KMS-11 (cell line): ENCODE measurements at regions not wholly inside any gene's neighbourhood (a gene's known extent, or its start where the extent isn't known, plus 50 kb on each side); places are given as distances from the start of the nearest gene placed in this dataset.

ENCODE experiments used
- H2AFZ ChIP-seq: fragments of 200-600 bp; sonication (generic); 2 replicates; pipeline ENCODE4 v1.6.1; 2016; ENCODE audit warnings: antibody characterized with exemption, mixed run types, low read depth
- H3K27ac ChIP-seq: fragments of 200-600 bp; sonication (generic); 2 replicates; pipeline ENCODE4 v1.6.1; 2016; ENCODE audit warnings: mild to moderate bottlenecking, mixed run types
- H3K27me3 ChIP-seq: fragments of 200-600 bp; sonication (generic); 2 replicates; pipeline ENCODE4 v1.6.1; 2017; ENCODE audit warnings: mild to moderate bottlenecking, low read depth, mixed run types, moderate library complexity; ENCODE audit not compliant: insufficient read depth
- H3K36me3 ChIP-seq: fragments of 200-600 bp; sonication (generic); 2 replicates; pipeline ENCODE4 v1.6.1; 2017; ENCODE audit warnings: mild to moderate bottlenecking, mixed run types; ENCODE audit not compliant: insufficient read depth
- H3K4me1 ChIP-seq: fragments of 200-600 bp; sonication (generic); 2 replicates; pipeline ENCODE4 v1.6.1; 2016; ENCODE audit warnings: mild to moderate bottlenecking, low read depth, mixed run types; ENCODE audit not compliant: poor library complexity, severe bottlenecking
- H3K4me2 ChIP-seq: fragments of 200-600 bp; sonication (generic); 2 replicates; pipeline ENCODE4 v1.7.0; 2016; ENCODE audit warnings: mild to moderate bottlenecking, mixed run types
- H3K4me3 ChIP-seq: fragments of 200-600 bp; sonication (generic); IDR thresholded peaks from 2 replicates; pipeline ENCODE4 v1.6.1; 2017; ENCODE audit warnings: low read depth, low read length, mixed read lengths; ENCODE audit not compliant: insufficient read depth
- H3K79me2 ChIP-seq: fragments of 200-600 bp; sonication (generic); 2 replicates; pipeline ENCODE4 v1.6.1; 2016; ENCODE audit warnings: low read depth, mixed run types; ENCODE audit not compliant: insufficient read depth
- H3K9ac ChIP-seq: fragments of 200-600 bp; sonication (generic); 2 replicates; pipeline ENCODE4 v1.6.1; 2016; ENCODE audit warnings: mild to moderate bottlenecking, mixed run types
- H4K20me1 ChIP-seq: fragments of 200-600 bp; sonication (generic); 2 replicates; pipeline ENCODE4 v1.6.1; 2016; ENCODE audit warnings: mild to moderate bottlenecking, mixed run types; ENCODE audit not compliant: insufficient read depth
- TF ChIP-seq, protein P1 (sequence below): fragments of 200-600 bp; sonication (generic); conservative IDR thresholded peaks from 2 replicates; pipeline ENCODE4 v1.6.1; 2017; ENCODE audit warnings: low read depth, mild to moderate bottlenecking, antibody characterized with exemption, low read length, moderate library complexity, mixed read lengths

DNA sequence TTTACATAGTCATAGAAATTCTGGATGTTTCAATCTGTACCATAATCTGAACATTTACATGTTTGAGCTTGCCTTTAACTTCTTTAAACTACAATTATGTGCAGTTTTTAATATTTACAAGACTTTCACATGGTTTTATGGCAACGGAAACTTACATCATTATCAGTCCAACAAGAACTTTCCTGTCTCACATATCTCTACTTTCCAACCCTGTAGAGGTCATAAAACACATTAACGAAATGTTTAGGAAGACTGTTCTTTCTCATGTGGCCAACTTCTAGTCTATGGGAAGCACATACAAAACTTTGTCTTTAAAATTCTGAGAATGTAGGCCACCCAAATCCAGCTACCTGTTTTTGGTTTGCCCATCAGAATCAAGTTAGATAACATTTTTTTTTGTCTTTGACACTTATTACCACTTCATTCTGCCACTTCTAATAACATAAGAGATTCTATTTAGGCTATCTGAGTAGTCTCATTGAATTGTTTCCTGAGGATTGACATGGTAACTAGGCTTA is 693.2 kb downstream of the KCNJ3 start:
- no peak overlapping the region for H3K4me3 ChIP-seq
- H3K4me2 ChIP-seq, result no peak overlapping the region
- no peaks in the 10 kb centered on the region for H3K79me2 ChIP-seq
- H3K27me3 ChIP-seq, result no peaks in the 10 kb centered on the region
- H4K20me1 ChIP-seq, result no peaks in the 10 kb centered on the region
- no peak overlapping the region for H3K9ac ChIP-seq
- H3K4me1 ChIP-seq, result peaks cover 7% of the 10 kb centered on the region
- no peak overlapping the region for H3K27ac ChIP-seq
- H3K36me3 ChIP-seq, result no peaks in the 10 kb centered on the region
- no peak overlapping the region for H2AFZ ChIP-seq
- TF ChIP-seq, protein P1, sequence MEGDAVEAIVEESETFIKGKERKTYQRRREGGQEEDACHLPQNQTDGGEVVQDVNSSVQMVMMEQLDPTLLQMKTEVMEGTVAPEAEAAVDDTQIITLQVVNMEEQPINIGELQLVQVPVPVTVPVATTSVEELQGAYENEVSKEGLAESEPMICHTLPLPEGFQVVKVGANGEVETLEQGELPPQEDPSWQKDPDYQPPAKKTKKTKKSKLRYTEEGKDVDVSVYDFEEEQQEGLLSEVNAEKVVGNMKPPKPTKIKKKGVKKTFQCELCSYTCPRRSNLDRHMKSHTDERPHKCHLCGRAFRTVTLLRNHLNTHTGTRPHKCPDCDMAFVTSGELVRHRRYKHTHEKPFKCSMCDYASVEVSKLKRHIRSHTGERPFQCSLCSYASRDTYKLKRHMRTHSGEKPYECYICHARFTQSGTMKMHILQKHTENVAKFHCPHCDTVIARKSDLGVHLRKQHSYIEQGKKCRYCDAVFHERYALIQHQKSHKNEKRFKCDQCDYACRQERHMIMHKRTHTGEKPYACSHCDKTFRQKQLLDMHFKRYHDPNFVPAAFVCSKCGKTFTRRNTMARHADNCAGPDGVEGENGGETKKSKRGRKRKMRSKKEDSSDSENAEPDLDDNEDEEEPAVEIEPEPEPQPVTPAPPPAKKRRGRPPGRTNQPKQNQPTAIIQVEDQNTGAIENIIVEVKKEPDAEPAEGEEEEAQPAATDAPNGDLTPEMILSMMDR, result no peak

DNA sequence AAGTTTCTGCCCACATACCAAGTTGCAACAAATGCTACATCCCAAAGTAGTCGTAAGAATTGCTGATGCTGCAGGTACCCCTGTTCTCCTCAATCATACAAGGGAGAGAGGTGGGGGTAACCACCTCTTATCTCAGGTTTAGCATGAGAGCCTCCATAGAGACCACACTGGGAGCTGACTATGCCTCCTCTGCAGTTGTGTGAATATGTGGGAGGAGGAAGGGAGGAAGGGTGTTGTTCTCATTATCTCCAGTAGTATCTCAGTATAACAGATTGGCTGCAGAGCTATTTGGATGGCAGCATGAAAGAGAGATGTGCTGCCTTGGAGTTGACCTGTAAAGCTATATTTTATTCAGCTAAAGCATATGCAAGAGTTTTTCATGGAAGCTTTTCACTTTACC is 690.7 kb downstream of the KCNJ3 start:
- Histone ChIP-seq H2AFZ (no peak overlapping the region), H3K9ac (no peak overlapping the region), H3K4me1 (peaks cover 7% of the 10 kb centered on the region), H3K79me2 (no peaks in the 10 kb centered on the region), H3K27me3 (no peaks in the 10 kb centered on the region), H3K4me2 (no peak overlapping the region), H3K36me3 (no peaks in the 10 kb centered on the region), H3K4me3 (no peak overlapping the region), H3K27ac (no peak overlapping the region), H4K20me1 (no peaks in the 10 kb centered on the region)
- TF ChIP-seq, protein P1, result no peak

DNA sequence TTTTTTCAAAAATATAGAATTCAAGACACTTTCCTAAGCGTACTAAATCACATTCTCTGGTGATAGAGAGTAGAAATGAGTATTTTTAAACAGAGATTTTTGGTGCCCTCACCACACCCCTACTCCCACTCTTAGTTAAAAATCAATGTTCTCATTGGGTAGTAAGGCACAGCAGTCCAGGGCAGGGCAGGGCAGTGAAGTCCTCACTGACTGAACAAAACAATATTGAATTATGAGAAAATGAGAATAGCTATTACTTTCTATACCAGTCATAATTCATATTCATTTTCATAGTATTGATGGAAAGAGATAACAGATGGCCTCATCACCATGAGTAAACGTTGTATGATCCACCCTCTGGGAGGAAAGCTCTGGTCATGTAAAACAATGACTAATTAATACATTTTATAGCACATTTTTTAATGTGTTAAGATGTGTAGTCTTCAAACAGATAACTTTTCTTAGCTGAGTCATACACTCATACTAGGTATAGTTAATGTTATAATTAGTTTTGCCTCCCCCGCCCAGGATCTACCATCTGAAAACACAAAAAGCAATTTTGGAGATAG is 686.1 kb downstream of the KCNJ3 start:
- Histone ChIP-seq H3K27ac (no peak overlapping the region), H3K79me2 (no peaks in the 10 kb centered on the region), H3K9ac (no peak overlapping the region), H3K4me1 (no peaks in the 10 kb centered on the region), H2AFZ (no peak overlapping the region), H3K4me2 (no peak overlapping the region), H4K20me1 (no peaks in the 10 kb centered on the region), H3K4me3 (no peak overlapping the region), H3K27me3 (no peaks in the 10 kb centered on the region), H3K36me3 (no peaks in the 10 kb centered on the region)
- TF ChIP-seq, protein P1, result no peak

DNA sequence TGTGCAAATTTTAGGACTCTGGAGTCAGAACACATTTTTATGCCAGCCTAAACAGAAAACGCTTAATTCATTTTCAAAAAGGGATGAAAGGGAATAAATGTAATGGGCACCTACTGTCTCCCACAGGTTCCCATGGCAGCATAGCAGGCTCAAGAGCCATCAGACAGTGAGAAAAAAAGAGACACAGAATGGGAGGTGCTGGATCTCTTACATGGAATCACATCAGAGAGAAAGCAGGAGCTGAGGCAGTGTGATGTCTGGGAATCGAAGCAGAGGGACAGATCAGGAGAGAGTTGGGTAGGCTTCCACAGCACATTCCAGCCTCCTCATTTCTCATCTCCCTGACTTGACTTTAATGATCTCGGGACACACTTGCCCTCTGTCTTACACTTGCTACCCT is 684.3 kb downstream of the KCNJ3 start:
- H3K4me3 ChIP-seq, result no peak overlapping the region
- TF ChIP-seq, protein P1, result no peak
- H3K27me3 ChIP-seq, result no peaks in the 10 kb centered on the region
- peaks cover 18% of the 10 kb centered on the region for H3K4me1 ChIP-seq
- H3K9ac ChIP-seq, result no peak overlapping the region
- no peaks in the 10 kb centered on the region for H3K79me2 ChIP-seq
- no peaks in the 10 kb centered on the region for H4K20me1 ChIP-seq
- no peak overlapping the region for H3K4me2 ChIP-seq
- H2AFZ ChIP-seq, result no peak overlapping the region
- H3K27ac ChIP-seq, result no peak overlapping the region
- no peaks in the 10 kb centered on the region for H3K36me3 ChIP-seq
